Activated CD8-positive, alpha-beta memory T cell treated with anti-CD3 and anti-CD28 coated beads for 1 hour (primary cell): ENCODE measurements at regions not wholly inside any gene's neighbourhood (a gene's known extent, or its start where the extent isn't known, plus 50 kb on each side); places are given as distances from the start of the nearest gene placed in this dataset.
A peak's percentile ranks its signal among the peaks of the same experiment; 100 is the strongest.

Experiments used
- DNase-seq, 2 donors: peaks; one replicate each; pipeline ENCODE4 v3.0.0-alpha.2; 2020; ENCODE audit warnings: low read depth in 1 of 2; ENCODE audit errors: extremely low read depth in 1 of 2

- DNase-seq = no peak
These were observed 53.4 kb downstream of the RPLP1 start for GRCh38 chr15:69505956-69506556.

GRCh38 chr15:69508659-69509058 is 56.0 kb downstream of the RPLP1 start:
- DNase-seq = no peak

- no peak for DNase-seq
These were observed 56.5 kb downstream of the RPLP1 start for GRCh38 chr15:69509131-69509530.

- no peak for DNase-seq
These were observed 57.9 kb downstream of the RPLP1 start for GRCh38 chr15:69510556-69510955.

- DNase-seq = no peak
These were observed 58.4 kb downstream of the RPLP1 start for GRCh38 chr15:69511015-69511414.

- no peak for DNase-seq
These were observed 59.2 kb downstream of the RPLP1 start for GRCh38 chr15:69511716-69512340.

GRCh38 chr15:69513450-69513960 is 60.9 kb downstream of the RPLP1 start:
- no peak for DNase-seq

GRCh38 chr15:69513986-69514385 is 61.4 kb downstream of the RPLP1 start:
- no peak for DNase-seq

GRCh38 chr15:69515508-69515907 is 62.9 kb downstream of the RPLP1 start:
- DNase-seq = no peak

- no peak for DNase-seq
These were observed 63.3 kb downstream of the RPLP1 start for GRCh38 chr15:69515926-69516325.

- no peak for DNase-seq
These were observed 64.4 kb downstream of the RPLP1 start for GRCh38 chr15:69517052-69517451.

GRCh38 chr15:69518806-69519205 is 66.2 kb downstream of the RPLP1 start:
- DNase-seq = no peak

GRCh38 chr15:69520067-69520466 is 67.4 kb downstream of the RPLP1 start:
- no peak for DNase-seq

GRCh38 chr15:69522361-69522760 is 69.7 kb downstream of the RPLP1 start:
- no peak for DNase-seq

- DNase-seq = peak; percentile 22 to 51
These were observed 70.7 kb downstream of the RPLP1 start for GRCh38 chr15:69523010-69524001.

GRCh38 chr15:69524296-69524695 is 71.7 kb downstream of the RPLP1 start:
- no peak for DNase-seq

GRCh38 chr15:69524814-69525213 is 72.2 kb downstream of the RPLP1 start:
- DNase-seq = no peak

- no peak for DNase-seq
These were observed 72.9 kb downstream of the RPLP1 start for GRCh38 chr15:69525543-69525942.

GRCh38 chr15:69526081-69527061 is 73.8 kb downstream of the RPLP1 start:
- no peak for DNase-seq

- no peak for DNase-seq
These were observed 76.5 kb downstream of the RPLP1 start for GRCh38 chr15:69529141-69529540.
